H1 (cell line): ENCODE measurements at regions not wholly inside any gene's neighbourhood (a gene's known extent, or its start where the extent isn't known, plus 50 kb on each side); places are given as distances from the start of the nearest gene placed in this dataset.

Source experiments
- POLR2AphosphoS5 ChIP-seq: IDR thresholded peaks from 2 replicates; pipeline ENCODE4 v1.6.1; 2011; ENCODE audit warnings: low read depth, low read length
- RAD21 ChIP-seq, 2 experiments: IDR thresholded peaks in 1 of 2; conservative IDR thresholded peaks in 1 of 2; 2 replicates each; pipeline ENCODE4 v1.6.1; 2011; ENCODE audit warnings: low read depth in 2 of 2, low read length in 2 of 2, improper control_type of control experiment in 1 of 2, inconsistent platforms in 1 of 2, mild to moderate bottlenecking in 1 of 2, moderate library complexity in 1 of 2
- TF ChIP-seq, protein P1 (sequence below), 3 experiments: IDR thresholded peaks; 1 replicate in 2 of 3; 2 replicates in 1 of 3; pipeline versions ENCODE4 v1.5.1 to v1.6.1; 2011; ENCODE audit warnings: low read length in 3 of 3, mild to moderate bottlenecking in 3 of 3, inconsistent platforms in 2 of 3, low read depth in 1 of 3, moderate library complexity in 1 of 3; ENCODE audit not compliant: insufficient read depth in 1 of 3; ENCODE audit errors: control extremely low read depth in 1 of 3

DNA sequence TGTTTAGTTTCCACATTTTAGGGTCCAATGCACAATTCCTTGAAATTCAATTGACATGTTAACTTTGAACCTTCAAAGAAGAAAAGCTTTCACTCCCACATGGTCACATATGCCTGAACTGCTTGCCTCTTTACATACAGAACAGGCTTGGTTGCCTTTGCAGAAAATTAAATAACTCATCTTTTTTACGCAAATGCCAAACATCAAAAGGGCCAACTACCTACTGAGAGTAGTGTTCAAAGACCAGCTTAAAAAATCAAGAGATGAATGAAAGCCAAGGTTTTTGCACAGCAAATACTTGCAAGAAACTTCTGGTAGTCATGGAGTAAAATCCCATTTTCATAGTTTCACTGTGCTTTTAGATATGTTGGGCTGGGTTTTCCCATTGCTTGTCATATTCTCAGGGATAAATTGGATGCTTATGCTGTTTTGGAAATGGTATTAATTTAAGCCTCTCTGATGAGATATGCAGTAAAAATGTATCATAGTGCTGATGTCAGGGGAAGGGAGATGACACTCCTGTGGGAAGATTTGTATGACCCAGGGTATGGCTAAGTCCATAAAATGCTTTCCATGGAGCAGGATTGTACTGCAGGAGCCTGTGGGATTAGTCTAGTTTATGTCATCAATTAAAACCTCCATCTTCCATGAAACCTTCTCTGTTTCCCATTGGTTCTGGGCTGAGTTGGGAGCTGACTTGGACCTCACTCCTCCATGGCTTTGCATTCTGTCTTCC is 60.6 kb upstream of the DARS1 start:
- TF ChIP-seq RAD21 (IDR thresholded peaks at IDR 0.05 in 1 of 2, conservative IDR thresholded peaks at IDR 0.05 in 1 of 2; ENCODE audit: low read depth in 2 of 2, low read length in 2 of 2) (no peak), POLR2AphosphoS5 (no peak)
- TF ChIP-seq, protein P1, sequence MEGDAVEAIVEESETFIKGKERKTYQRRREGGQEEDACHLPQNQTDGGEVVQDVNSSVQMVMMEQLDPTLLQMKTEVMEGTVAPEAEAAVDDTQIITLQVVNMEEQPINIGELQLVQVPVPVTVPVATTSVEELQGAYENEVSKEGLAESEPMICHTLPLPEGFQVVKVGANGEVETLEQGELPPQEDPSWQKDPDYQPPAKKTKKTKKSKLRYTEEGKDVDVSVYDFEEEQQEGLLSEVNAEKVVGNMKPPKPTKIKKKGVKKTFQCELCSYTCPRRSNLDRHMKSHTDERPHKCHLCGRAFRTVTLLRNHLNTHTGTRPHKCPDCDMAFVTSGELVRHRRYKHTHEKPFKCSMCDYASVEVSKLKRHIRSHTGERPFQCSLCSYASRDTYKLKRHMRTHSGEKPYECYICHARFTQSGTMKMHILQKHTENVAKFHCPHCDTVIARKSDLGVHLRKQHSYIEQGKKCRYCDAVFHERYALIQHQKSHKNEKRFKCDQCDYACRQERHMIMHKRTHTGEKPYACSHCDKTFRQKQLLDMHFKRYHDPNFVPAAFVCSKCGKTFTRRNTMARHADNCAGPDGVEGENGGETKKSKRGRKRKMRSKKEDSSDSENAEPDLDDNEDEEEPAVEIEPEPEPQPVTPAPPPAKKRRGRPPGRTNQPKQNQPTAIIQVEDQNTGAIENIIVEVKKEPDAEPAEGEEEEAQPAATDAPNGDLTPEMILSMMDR (IDR thresholded peaks at IDR 0.05; ENCODE audit: control extremely low read depth in 1 of 3, insufficient read depth in 1 of 3, low read depth in 1 of 3, low read length in 3 of 3): no peak
